IMR-90 (cell line): ENCODE measurements at regions not wholly inside any gene's neighbourhood (a gene's known extent, or its start where the extent isn't known, plus 50 kb on each side); places are given as distances from the start of the nearest gene placed in this dataset.

ENCODE experiments used
- ATAC-seq: fragments of 200-7000 bp; cut with Tn5 transposase; 2 replicates; pipeline ENCODE4 v1.9.1; 2020; ENCODE audit warnings: low read depth, mild to moderate bottlenecking, moderate library complexity
- BruUV-seq: library from RNA; stranded (reverse); fragments of 400-500 nt; replicated peaks from 2 replicates; lab custom pipeline; 2021; lab: Mats Ljungman, UMichigan
- CTCF ChIA-PET: fragments of 300-600 bp; formaldehyde crosslinking; extraction: SDS; loops from one replicate; lab custom pipeline; 2021; ENCODE audit warnings: antibody characterized with exemption; lab: Yijun Ruan, JAX
- POLR2A ChIA-PET: fragments of 300-600 bp; sonication (Branson Sonifier 250); formaldehyde crosslinking; loops from one replicate; lab custom pipeline; 2022; ENCODE audit warnings: antibody characterized with exemption; ENCODE audit not compliant: unreplicated experiment; lab: Charles Lee
- DNase-seq: peaks from one replicate; pipeline ENCODE4 v3.0.0; 2013
- H2AFZ ChIP-seq: replicated peaks from 2 replicates; pipeline ENCODE3; 2013; ENCODE audit warnings: low read length, mild to moderate bottlenecking; ENCODE audit not compliant: poor library complexity
- H2AK5ac ChIP-seq: 2 replicates; pipeline ENCODE4 v1.6.1; 2013; ENCODE audit warnings: low read depth, low read length, inconsistent platforms
- H2AK9ac ChIP-seq: replicated peaks from 2 replicates; pipeline ENCODE3; 2013; ENCODE audit warnings: mild to moderate bottlenecking, low read depth, low read length, moderate library complexity; ENCODE audit not compliant: poor library complexity
- H2BK120ac ChIP-seq: 2 replicates; pipeline ENCODE4 v1.6.1; 2013; ENCODE audit warnings: low read depth, low read length, inconsistent platforms
- H2BK15ac ChIP-seq: 3 replicates; pipeline ENCODE4 v1.6.1; 2013; ENCODE audit warnings: low read depth, low read length, inconsistent platforms
- H2BK20ac ChIP-seq: 2 replicates; pipeline ENCODE4 v1.6.1; 2013; ENCODE audit warnings: low read depth, mild to moderate bottlenecking, inconsistent platforms, low read length, moderate library complexity
- H2BK5ac ChIP-seq: 2 replicates; pipeline ENCODE4 v1.6.1; 2013; ENCODE audit warnings: mild to moderate bottlenecking, low read depth, low read length, inconsistent platforms; ENCODE audit not compliant: poor library complexity, severe bottlenecking
- H3K14ac ChIP-seq: replicated peaks from 2 replicates; pipeline ENCODE4 v1.6.1; 2013; ENCODE audit warnings: low read depth, low read length, inconsistent platforms
- H3K18ac ChIP-seq: 2 replicates; pipeline ENCODE4 v1.6.1; 2013; ENCODE audit warnings: low read depth, low read length, control low read depth
- H3K23ac ChIP-seq: 2 replicates; pipeline ENCODE4 v1.6.1; 2013; ENCODE audit warnings: low read depth, low read length, inconsistent platforms
- H3K27ac ChIP-seq: 2 replicates; pipeline ENCODE4 v1.5.1; 2013; ENCODE audit warnings: mild to moderate bottlenecking, control low read depth, low read length; ENCODE audit not compliant: insufficient read depth
- H3K27me3 ChIP-seq: 2 replicates; pipeline ENCODE4 v1.6.1; 2013; ENCODE audit warnings: low read length; ENCODE audit not compliant: control insufficient read depth, insufficient read depth
- H3K36me3 ChIP-seq: 2 replicates; pipeline ENCODE4 v1.6.1; 2013; ENCODE audit warnings: low read length, mixed read lengths; ENCODE audit not compliant: control insufficient read depth, insufficient read depth
- H3K4ac ChIP-seq: 2 replicates; pipeline ENCODE4 v1.6.1; 2013; ENCODE audit warnings: low read depth, low read length, inconsistent platforms
- H3K4me1 ChIP-seq: 2 replicates; pipeline ENCODE4 v1.6.1; 2013; ENCODE audit warnings: low read length, mixed read lengths; ENCODE audit not compliant: control insufficient read depth, insufficient read depth
- H3K4me2 ChIP-seq: 2 replicates; pipeline ENCODE4 v1.6.1; 2013; ENCODE audit warnings: low read depth, mild to moderate bottlenecking, control low read depth, low read length, moderate library complexity
- H3K4me3 ChIP-seq: 2 replicates; pipeline ENCODE4 v1.5.1; 2013; ENCODE audit warnings: low read depth, mild to moderate bottlenecking, control low read depth, low read length, moderate library complexity; ENCODE audit not compliant: insufficient read depth
- H3K56ac ChIP-seq: 2 replicates; pipeline ENCODE4 v1.6.1; 2013; ENCODE audit warnings: low read length, inconsistent platforms; ENCODE audit not compliant: insufficient read depth; ENCODE audit errors: extremely low read depth
- H3K79me1 ChIP-seq, 2 experiments: 2 replicates each; pipeline ENCODE4 v1.6.1; 2013; ENCODE audit warnings: low read length in 2 of 2, inconsistent platforms in 1 of 2, low read depth in 1 of 2
- H3K9ac ChIP-seq: 2 replicates; pipeline ENCODE4 v1.6.1; 2013; ENCODE audit warnings: low read depth, low read length, control low read depth
- H3K9me1 ChIP-seq: 2 replicates; pipeline ENCODE4 v1.6.1; 2013; ENCODE audit warnings: low read length, inconsistent platforms; ENCODE audit not compliant: insufficient read depth
- H3K9me3 ChIP-seq: 2 replicates; pipeline ENCODE4 v1.6.1; 2013; ENCODE audit warnings: low read length; ENCODE audit not compliant: control insufficient read depth, insufficient read depth
- H4K20me1 ChIP-seq: 2 replicates; pipeline ENCODE4 v1.6.1; 2013; ENCODE audit warnings: low read length, inconsistent platforms; ENCODE audit not compliant: insufficient read depth
- H4K5ac ChIP-seq: 2 replicates; pipeline ENCODE4 v1.6.1; 2013; ENCODE audit warnings: mild to moderate bottlenecking, low read depth, low read length, control low read depth
- H4K8ac ChIP-seq, 2 experiments: 2 replicates each; pipeline ENCODE4 v1.6.1; 2013; ENCODE audit warnings: low read depth in 2 of 2, low read length in 2 of 2, control low read depth in 1 of 2, inconsistent platforms in 1 of 2
- H4K91ac ChIP-seq: 2 replicates; pipeline ENCODE4 v1.6.1; 2013; ENCODE audit warnings: low read depth, low read length, inconsistent platforms; ENCODE audit not compliant: insufficient read depth
- BHLHE40 ChIP-seq: fragments of 150-350 bp; IDR thresholded peaks from 2 replicates; pipeline ENCODE4 v1.6.1; 2016; ENCODE audit warnings: mild to moderate bottlenecking, low read depth, low read length
- CEBPB ChIP-seq: IDR thresholded peaks from 2 replicates; pipeline ENCODE4 v1.6.1; 2012; ENCODE audit warnings: low read depth, low read length, improper control_type of control experiment
- CHD1 ChIP-seq: IDR thresholded peaks from 2 replicates; pipeline ENCODE4 v1.6.1; 2012; ENCODE audit warnings: low read depth, low read length, improper control_type of control experiment
- MAFK ChIP-seq: IDR thresholded peaks from 2 replicates; pipeline ENCODE4 v1.6.1; 2012; ENCODE audit warnings: low read depth, low read length, improper control_type of control experiment
- MXI1 ChIP-seq: IDR thresholded peaks from 2 replicates; pipeline ENCODE4 v1.6.1; 2012; ENCODE audit warnings: low read depth, mild to moderate bottlenecking, low read length, moderate library complexity, borderline replicate concordance
- NFE2L2 ChIP-seq: fragments of 150-350 bp; IDR thresholded peaks from 2 replicates; pipeline ENCODE4 v1.6.1; 2016; ENCODE audit warnings: low read depth, mild to moderate bottlenecking, low read length
- POLR2A ChIP-seq: IDR thresholded peaks from 2 replicates; pipeline ENCODE4 v1.6.1; 2012; ENCODE audit warnings: mild to moderate bottlenecking, low read depth, low read length
- RAD21 ChIP-seq: IDR thresholded peaks from 2 replicates; pipeline ENCODE4 v1.6.1; 2012; ENCODE audit warnings: low read length, improper control_type of control experiment
- RCOR1 ChIP-seq: IDR thresholded peaks from 2 replicates; pipeline ENCODE4 v1.6.1; 2012; ENCODE audit warnings: mild to moderate bottlenecking, low read length, improper control_type of control experiment; ENCODE audit not compliant: insufficient replicate concordance
- RFX5 ChIP-seq: IDR thresholded peaks from 2 replicates; pipeline ENCODE4 v1.8.0; 2012; ENCODE audit warnings: low read depth, mild to moderate bottlenecking, low read length, moderate library complexity
- SMC3 ChIP-seq: fragments of 150-350 bp; IDR thresholded peaks from 2 replicates; pipeline ENCODE4 v1.6.1; 2016; ENCODE audit warnings: low read depth, mild to moderate bottlenecking, antibody characterized with exemption, low read length, moderate library complexity
- USF2 ChIP-seq: fragments of 150-350 bp; IDR thresholded peaks from 2 replicates; pipeline ENCODE4 v1.6.1; 2017; ENCODE audit warnings: mild to moderate bottlenecking, antibody characterized with exemption, low read length, low read depth
- WGBS, 2 experiments: methylation state at CpG; one replicate each; pipeline versions ENCODE4 v1.1.5 to v1.1.7; 2013; ENCODE audit warnings: missing lambda C conversion rate in 2 of 2; ENCODE audit not compliant: insufficient read length in 1 of 2; ENCODE audit errors: extremely low coverage in 2 of 2; 5-methylcytosine and 5-hydroxymethylcytosine counted together
- dilution Hi-C: fragments of 300-500 bp; cut with HindIII; formaldehyde crosslinking; loops from one replicate; pipeline ENCODE4 v1.14.3; 2018; ENCODE audit warnings: low sequenced_read_pairs; ENCODE audit not compliant: unreplicated experiment
- in situ Hi-C: fragments of 300-500 bp; cut with MboI; formaldehyde crosslinking; loops from 3 replicates; pipeline ENCODE4 v1.14.3; 2019; ENCODE audit warnings: low sequenced_read_pairs, inconsistent platforms, mixed read lengths
- intact Hi-C: fragments of 100-400 bp; cut with micrococcal nuclease; formaldehyde crosslinking; loops from 2 replicates; pipeline ENCODE4 v1.10.0; 2022
- TF ChIP-seq, protein P1 (sequence below): fragments of 150-350 bp; IDR thresholded peaks from 2 replicates; pipeline ENCODE4 v1.6.1; 2016; ENCODE audit warnings: low read depth, mild to moderate bottlenecking, low read length, moderate library complexity, borderline replicate concordance

GRCh38 chr11:35064114-35064800 is 74.7 kb upstream of the CD44 start:
- ATAC-seq (peak; percentile 69), DNase-seq (peak; percentile 59)
- no peak overlapping the region for H3K4me2 ChIP-seq
- TF ChIP-seq CEBPB, result no peak
- TF ChIP-seq USF2, result no peak
- TF ChIP-seq CHD1, result no peak
- TF ChIP-seq RAD21, result no peak
- no peak for TF ChIP-seq NFE2L2
- no peak for TF ChIP-seq RFX5
- TF ChIP-seq POLR2A, result no peak
- TF ChIP-seq MAFK, result no peak
- TF ChIP-seq, protein P1, sequence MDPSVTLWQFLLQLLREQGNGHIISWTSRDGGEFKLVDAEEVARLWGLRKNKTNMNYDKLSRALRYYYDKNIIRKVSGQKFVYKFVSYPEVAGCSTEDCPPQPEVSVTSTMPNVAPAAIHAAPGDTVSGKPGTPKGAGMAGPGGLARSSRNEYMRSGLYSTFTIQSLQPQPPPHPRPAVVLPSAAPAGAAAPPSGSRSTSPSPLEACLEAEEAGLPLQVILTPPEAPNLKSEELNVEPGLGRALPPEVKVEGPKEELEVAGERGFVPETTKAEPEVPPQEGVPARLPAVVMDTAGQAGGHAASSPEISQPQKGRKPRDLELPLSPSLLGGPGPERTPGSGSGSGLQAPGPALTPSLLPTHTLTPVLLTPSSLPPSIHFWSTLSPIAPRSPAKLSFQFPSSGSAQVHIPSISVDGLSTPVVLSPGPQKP, result no peak
- TF ChIP-seq BHLHE40, result no peak
- no peak for TF ChIP-seq MXI1
- no peak for TF ChIP-seq RCOR1
- TF ChIP-seq SMC3, result no peak
- POLR2A ChIA-PET, result no interaction called here
- H4K5ac ChIP-seq, result peak overlapping the region; percentile 18; the same call in 1 of the 2 replicates
- no peaks in the 10 kb centered on the region for H3K36me3 ChIP-seq
- no peak overlapping the region for H2AFZ ChIP-seq
- peak overlapping the region; percentile 46; the same call in 1 of the 2 replicates for H2BK120ac ChIP-seq
- H4K91ac ChIP-seq, result 0 out of 2 replicates have a peak overlapping the region, but pooled peaks have one; percentile 24
- intact Hi-C loops (no loop called here), in situ Hi-C loops (no loop called here), dilution Hi-C loops (no loop called here)
- H3K27ac ChIP-seq, result peak overlapping the region; percentile 10; the same call in 1 of the 2 replicates
- H2AK9ac ChIP-seq, result no peak overlapping the region
- H3K14ac ChIP-seq, result peak overlapping the region; percentile 50
- H3K4me3 ChIP-seq, result no peak overlapping the region
- H2BK15ac ChIP-seq, result peak overlapping the region; percentile 47; the same call in 1 of the 3 replicates
- H3K56ac ChIP-seq, result no peak overlapping the region
- peak overlapping the region; percentile 60; the same call in 1 of the 2 replicates for H2AK5ac ChIP-seq
- no peaks in the 10 kb centered on the region for H4K20me1 ChIP-seq
- peak overlapping the region; percentile 38 for H3K18ac ChIP-seq
- H3K9me3 ChIP-seq, result peaks cover under 1% of the 10 kb centered on the region; the same call in 1 of the 2 replicates
- H3K4ac ChIP-seq, result peak overlapping the region; percentile 34; the same call in 1 of the 2 replicates
- H3K9ac ChIP-seq, result no peak overlapping the region
- no peaks in the 10 kb centered on the region; a peak in 1 of 4 replicates for H3K79me1 ChIP-seq
- peak overlapping the region in 1 of 2 experiments; percentile 20; a peak in 1 of 4 replicates for H4K8ac ChIP-seq
- 89% methylated on average over 3 of the region's 8 CpGs; no CpG with 5 or more reads in 1 of the 2 experiments for WGBS, 2 experiments
- H3K27me3 ChIP-seq, result no peaks in the 10 kb centered on the region
- CTCF ChIA-PET, result no interaction called here
- no peak overlapping the region for H2BK5ac ChIP-seq
- H3K23ac ChIP-seq, result no peak overlapping the region; the same call in 1 of the 2 replicates
- BruUV-seq, result no TSS peak
- peak overlapping the region; percentile 2; the same call in 1 of the 2 replicates for H2BK20ac ChIP-seq
- peaks cover 3% of the 10 kb centered on the region for H3K9me1 ChIP-seq
- H3K4me1 ChIP-seq, result peaks cover 15% of the 10 kb centered on the region
